Lower leg skin (tissue), 3 donors: ENCODE measurements at regions not wholly inside any gene's neighbourhood (a gene's known extent, or its start where the extent isn't known, plus 50 kb on each side); places are given as distances from the start of the nearest gene placed in this dataset.

ENCODE experiments used
- CTCF ChIP-seq, 3 donors: fragments of 450-650 bp; IDR thresholded peaks; one replicate each; pipeline ENCODE4 v1.5.1; 2016; ENCODE audit warnings: antibody characterized with exemption in 3 of 3, mild to moderate bottlenecking in 3 of 3, moderate library complexity in 2 of 3
- POLR2A ChIP-seq, 2 donors: fragments of 450-650 bp; IDR thresholded peaks; one replicate each; pipeline ENCODE4 v1.6.1; 2016 to 2017; ENCODE audit warnings: antibody characterized with exemption in 2 of 2, mild to moderate bottlenecking in 1 of 2, moderate library complexity in 1 of 2

GRCh38 chr17:72358465-72358864, 237.6 kb downstream of the SOX9 start:
- TF ChIP-seq CTCF (IDR thresholded peaks at IDR 0.05), result no peak
- TF ChIP-seq POLR2A (IDR thresholded peaks at IDR 0.05), result no peak
